Stimulated activated CD8-positive, alpha-beta memory T cell treated with anti-CD3 and anti-CD28 coated beads, Interleukin-15, amount 100 ng/mL, for 48 hours (primary cell): ENCODE measurements at regions not wholly inside any gene's neighbourhood (a gene's known extent, or its start where the extent isn't known, plus 50 kb on each side); places are given as distances from the start of the nearest gene placed in this dataset.

Source experiments
- DNase-seq, 2 donors: peaks; one replicate each; pipeline ENCODE4 v3.0.0-alpha.2; 2020; ENCODE audit warnings: low read depth in 2 of 2

DNA sequence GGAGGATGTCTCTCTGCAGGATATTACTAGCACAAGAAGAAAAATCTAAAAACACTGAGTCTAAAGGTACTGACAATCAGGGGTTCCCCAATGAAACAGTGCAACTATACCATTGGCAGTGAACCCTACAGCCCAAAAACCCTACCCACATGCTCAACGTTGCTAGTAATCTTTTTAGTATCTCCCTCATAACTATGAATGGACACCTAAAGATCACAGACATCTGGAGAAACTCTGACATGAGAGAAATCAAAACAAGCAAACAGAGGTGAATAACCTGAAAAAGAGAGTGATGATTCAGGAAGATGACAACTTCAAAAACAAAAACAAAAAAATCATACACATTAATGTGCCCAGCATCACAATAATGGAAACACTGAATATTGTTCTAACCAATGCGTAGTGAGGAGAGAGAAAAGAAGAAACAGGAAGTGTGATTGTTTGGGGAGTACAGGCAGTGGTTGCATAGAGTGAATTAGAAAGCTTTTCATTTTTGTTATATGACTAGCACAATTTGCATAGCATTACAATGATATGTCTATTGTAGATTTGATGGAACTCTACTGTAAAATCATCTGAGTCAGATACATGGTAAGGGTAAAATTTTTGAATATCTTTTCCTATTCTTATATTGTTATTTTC is 78.9 kb upstream of the FMR1 start:
- no peak for DNase-seq

DNA sequence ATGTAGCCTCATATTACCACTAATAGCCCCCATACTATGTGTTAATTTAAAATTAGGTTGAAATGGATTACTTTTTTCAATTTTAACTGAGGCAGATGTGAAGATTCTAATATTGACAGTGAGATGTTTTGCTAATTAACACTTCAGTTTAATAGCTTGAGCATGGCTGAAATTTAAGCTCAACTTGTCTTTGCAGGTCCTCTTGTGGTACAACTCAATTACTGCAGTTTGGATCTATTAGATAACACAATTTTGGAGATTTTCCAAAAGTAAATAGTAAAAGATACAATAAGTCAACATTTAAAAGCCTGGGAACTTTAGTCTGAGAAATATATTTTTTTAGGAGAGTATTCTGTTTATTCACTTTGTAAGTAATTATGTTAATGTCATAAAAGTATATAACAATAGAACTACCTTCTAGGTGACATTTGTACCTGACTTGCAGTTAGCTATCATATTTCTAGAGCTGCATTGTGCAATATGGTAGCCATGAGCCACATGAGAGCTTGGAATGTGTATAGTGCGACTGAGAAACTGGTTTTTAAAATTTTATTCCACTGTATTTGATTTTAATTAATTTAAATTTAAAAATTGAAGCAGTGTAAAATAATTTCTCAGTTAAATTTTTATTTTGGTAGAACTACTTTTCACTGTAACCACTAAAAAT is 73.1 kb upstream of the FMR1 start:
- DNase-seq, result no peak

DNA sequence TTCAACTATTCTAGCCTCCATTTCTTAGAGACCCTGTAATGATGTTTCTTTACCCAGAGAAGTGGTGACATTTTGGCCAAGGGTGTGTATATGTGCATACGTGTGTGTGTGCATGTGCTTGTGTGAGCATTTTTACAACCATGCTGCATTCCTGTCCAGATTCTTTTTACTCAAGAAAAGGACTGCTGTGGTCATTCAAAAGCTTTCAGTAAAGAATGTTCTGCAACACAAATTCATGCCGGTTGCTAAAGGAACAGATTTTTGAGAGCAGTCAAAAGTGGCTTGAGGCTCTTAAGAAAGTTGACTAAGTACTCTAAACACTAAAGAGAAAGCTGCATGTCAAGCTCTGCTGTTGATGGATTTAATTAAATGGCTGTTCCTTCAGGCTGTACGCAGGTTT is 65.0 kb upstream of the FMR1 start:
- DNase-seq, result no peak

DNA sequence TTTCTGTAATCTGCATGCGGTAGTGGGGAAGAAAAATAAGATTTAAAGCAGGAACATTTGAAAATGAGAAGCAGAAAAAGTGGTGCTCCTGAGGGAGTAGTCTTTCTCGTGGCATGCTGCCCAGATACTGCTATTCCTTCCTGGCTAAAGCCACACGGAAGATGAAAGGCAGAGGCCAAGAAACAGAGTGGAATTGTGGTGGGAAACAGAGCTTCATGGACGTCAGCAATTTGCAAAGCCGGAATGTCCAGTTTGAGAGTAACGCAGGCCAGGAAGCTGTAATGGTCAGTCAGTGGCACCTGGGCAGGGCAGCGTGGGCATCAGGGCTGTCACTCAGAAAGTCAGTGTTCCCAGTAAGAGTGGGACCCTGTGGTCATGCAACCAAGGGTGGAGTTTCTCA is 63.7 kb upstream of the FMR1 start:
- no peak for DNase-seq

DNA sequence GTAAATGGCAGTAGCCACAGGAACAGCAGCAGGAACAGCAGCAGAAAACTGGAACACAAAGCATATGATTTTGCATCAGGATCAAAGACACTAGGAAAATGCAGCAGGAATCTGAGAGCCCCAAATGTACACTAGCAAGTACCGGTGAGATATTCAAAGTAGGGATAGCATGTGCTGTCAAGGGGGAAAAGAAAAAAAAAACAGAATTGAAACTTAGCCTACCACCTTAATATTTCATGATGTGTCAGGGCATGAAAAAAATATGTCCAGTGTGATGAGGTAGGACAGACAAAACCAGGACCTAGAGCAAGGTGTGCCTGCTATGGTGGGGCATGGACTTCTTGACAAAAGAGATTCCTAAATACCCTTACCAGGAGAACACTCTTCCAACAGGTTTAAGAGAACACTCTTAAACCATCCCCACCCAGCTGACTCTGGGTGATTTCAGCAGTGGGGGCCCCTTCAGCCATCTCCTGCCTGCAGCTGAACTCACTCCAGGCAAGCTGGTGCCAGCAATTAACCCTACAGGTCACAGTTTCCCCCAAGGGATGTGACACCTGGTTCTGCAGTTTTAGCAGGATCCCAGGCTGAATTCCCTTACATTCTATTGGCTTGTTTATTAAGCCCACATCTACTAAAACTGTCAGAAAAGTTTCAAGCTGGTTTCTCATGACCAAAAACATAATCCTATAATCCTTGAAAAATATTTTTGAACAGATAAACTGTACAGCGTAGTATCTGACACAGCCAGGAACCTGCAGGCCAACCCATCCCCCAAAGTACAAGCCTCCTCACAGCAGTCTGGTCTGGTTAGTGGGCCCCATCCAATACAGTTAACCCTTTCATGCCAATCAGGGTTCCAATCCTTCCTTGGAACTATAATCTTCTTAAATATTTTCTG is 62.9 kb upstream of the FMR1 start:
- no peak for DNase-seq

DNA sequence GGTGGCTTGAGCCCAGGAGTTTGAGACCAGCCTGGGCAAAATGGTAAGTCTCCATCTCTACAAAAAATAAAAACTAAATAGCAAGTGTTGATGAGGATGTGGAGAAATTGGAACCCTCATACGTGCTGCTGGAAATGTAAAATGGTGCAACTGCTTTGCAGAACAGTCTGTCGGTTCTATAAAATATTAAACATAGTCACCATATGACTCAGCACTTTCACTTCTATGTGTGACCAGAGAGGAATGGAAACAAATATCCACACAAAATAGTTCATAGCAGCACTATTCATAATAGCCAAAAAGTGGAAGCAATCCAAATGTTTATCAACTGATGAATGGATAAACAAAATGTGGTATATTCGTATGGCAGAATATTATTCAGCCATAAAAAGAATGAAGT is 60.8 kb upstream of the FMR1 start:
- no peak for DNase-seq

DNA sequence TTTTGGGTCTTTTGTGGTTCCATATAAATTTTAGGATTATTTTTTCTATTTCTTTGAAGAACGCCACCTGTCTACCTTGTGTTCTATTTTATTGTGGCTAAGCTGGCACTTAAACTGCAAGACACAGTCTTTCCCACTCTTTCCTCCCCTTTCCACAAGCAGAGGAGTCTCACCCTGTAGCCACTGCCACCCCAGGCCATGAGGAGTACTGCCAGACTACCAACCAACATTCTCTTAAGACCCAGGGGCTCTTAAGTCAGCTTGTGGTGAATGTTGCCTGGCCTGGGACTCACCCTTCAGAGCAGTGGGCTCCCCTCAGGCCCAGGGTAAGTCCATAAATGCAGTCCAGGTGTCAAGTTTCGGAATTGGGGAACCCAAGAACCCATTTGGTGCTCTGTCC is 58.0 kb upstream of the FMR1 start:
- no peak for DNase-seq

DNA sequence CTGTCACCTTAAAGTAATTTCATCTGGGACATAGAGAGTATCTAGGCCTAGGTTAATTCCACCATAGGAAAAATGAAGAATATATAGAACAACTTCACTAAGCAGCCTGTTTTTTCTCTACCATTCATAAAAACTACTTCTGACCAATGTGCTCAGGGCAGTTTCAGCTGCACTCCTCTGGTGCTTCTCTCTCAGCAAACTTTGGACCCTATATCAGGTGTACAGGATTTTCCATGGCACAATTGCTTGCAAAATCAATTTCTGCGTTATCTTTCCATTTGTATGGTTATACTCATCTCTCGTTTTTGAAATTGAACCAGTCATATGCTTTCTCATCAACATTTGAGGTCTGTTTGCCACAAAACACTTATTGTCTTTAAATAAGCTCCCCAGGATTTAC is 52.1 kb upstream of the FMR1 start:
- no peak for DNase-seq
